GM23338 (cell line): ENCODE measurements at regions not wholly inside any gene's neighbourhood (a gene's known extent, or its start where the extent isn't known, plus 50 kb on each side); places are given as distances from the start of the nearest gene placed in this dataset.
"Not testable (repeated sequence)": the region's sequence is repeated elsewhere in the genome, so short reads cannot be mapped to it uniquely, and the experiment has no call there.

Experiments used
- ATAC-seq: fragments of 200-7000 bp; cut with Tn5 transposase; 3 replicates; pipeline ENCODE4 v1.9.1; 2020
- DNase-seq: peaks from one replicate; pipeline ENCODE4 v3.0.0-alpha.2; 2015; ENCODE audit warnings: low spot score
- H2AFZ ChIP-seq: fragments of 200-600 bp; sonication (generic); 2 replicates; pipeline ENCODE4 v1.8.0; 2016; ENCODE audit warnings: antibody characterized with exemption, mild to moderate bottlenecking, moderate library complexity
- H3F3A ChIP-seq: fragments of 200-600 bp; sonication (generic); replicated peaks from 2 replicates; pipeline ENCODE4 v1.8.0; 2017; ENCODE audit warnings: antibody characterized with exemption, mixed run types, low read depth
- H3K27ac ChIP-seq: fragments of 200-600 bp; sonication (generic); 2 replicates; pipeline ENCODE4 v1.6.1; 2016; ENCODE audit warnings: low read depth
- H3K27me3 ChIP-seq: fragments of 200-600 bp; sonication (generic); 2 replicates; pipeline ENCODE4 v1.8.0; 2016; ENCODE audit warnings: mild to moderate bottlenecking, mixed run types, moderate library complexity; ENCODE audit not compliant: insufficient read depth
- H3K36me3 ChIP-seq: fragments of 200-600 bp; sonication (generic); 2 replicates; pipeline ENCODE4 v1.8.0; 2016; ENCODE audit warnings: mild to moderate bottlenecking; ENCODE audit not compliant: insufficient read depth
- H3K4me1 ChIP-seq: fragments of 200-600 bp; sonication (generic); 2 replicates; pipeline ENCODE4 v1.8.0; 2016; ENCODE audit warnings: mild to moderate bottlenecking, moderate library complexity; ENCODE audit not compliant: insufficient read depth
- H3K4me2 ChIP-seq: fragments of 200-600 bp; sonication (generic); 2 replicates; pipeline ENCODE4 v1.7.1; 2017; ENCODE audit warnings: mixed run types
- H3K4me3 ChIP-seq: fragments of 200-600 bp; sonication (generic); 2 replicates; pipeline ENCODE4 v1.6.1; 2016; ENCODE audit warnings: mixed run types
- H3K79me2 ChIP-seq: fragments of 200-600 bp; sonication (generic); replicated peaks from 2 replicates; pipeline ENCODE4 v1.8.0; 2017; ENCODE audit warnings: mild to moderate bottlenecking; ENCODE audit not compliant: insufficient read depth
- H3K9me2 ChIP-seq: fragments of 200-600 bp; sonication (generic); 2 replicates; pipeline ENCODE4 v1.8.0; 2017; ENCODE audit not compliant: insufficient read depth
- H4K20me1 ChIP-seq: fragments of 200-600 bp; sonication (generic); replicated peaks from 2 replicates; pipeline ENCODE4 v1.8.0; 2017; ENCODE audit warnings: mild to moderate bottlenecking; ENCODE audit not compliant: insufficient read depth
- H3K27ac Mint-ChIP-seq: 2 replicates; pipeline ENCODE4 v1.8.0; 2020; ENCODE audit warnings: inconsistent platforms, mild to moderate bottlenecking, moderate library complexity, mixed read lengths
- H3K27me3 Mint-ChIP-seq: 3 replicates; pipeline ENCODE4 v1.8.0; 2022; ENCODE audit warnings: low read depth, mild to moderate bottlenecking, moderate library complexity, mixed read lengths, inconsistent platforms; ENCODE audit not compliant: insufficient read depth, poor library complexity
- H3K36me3 Mint-ChIP-seq: 3 replicates; pipeline ENCODE4 v1.8.0; 2021; ENCODE audit warnings: low read depth, mild to moderate bottlenecking, inconsistent platforms, moderate library complexity, mixed read lengths
- H3K4me1 Mint-ChIP-seq: 3 replicates; pipeline ENCODE4 v1.8.0; 2020; ENCODE audit warnings: mild to moderate bottlenecking, inconsistent platforms, mixed read lengths
- H3K4me3 Mint-ChIP-seq: 3 replicates; pipeline ENCODE4 v1.8.0; 2021; ENCODE audit warnings: moderate library complexity, mild to moderate bottlenecking, inconsistent platforms, mixed read lengths
- H3K9me3 Mint-ChIP-seq: 3 replicates; pipeline ENCODE4 v1.8.0; 2020; ENCODE audit warnings: moderate library complexity, mild to moderate bottlenecking, inconsistent platforms, mixed read lengths
- CTCF ChIP-seq, 2 experiments: fragments of 200-600 bp in 1 of 2; sonication (generic) in 1 of 2; conservative IDR thresholded peaks; 2 replicates each; pipeline versions ENCODE4 v1.5.1 to v1.6.1; 2016 to 2017; ENCODE audit warnings: antibody characterized with exemption in 2 of 2, low read depth in 2 of 2, mild to moderate bottlenecking in 2 of 2, moderate library complexity in 1 of 2
- EZH2phosphoT487 ChIP-seq: fragments of 200-600 bp; sonication (generic); IDR thresholded peaks from one replicate; pipeline ENCODE4 v1.8.1; 2018; ENCODE audit warnings: antibody characterized with exemption; ENCODE audit not compliant: unreplicated experiment
- JUNB ChIP-seq: IDR thresholded peaks from one replicate; pipeline ENCODE4 v1.6.1; 2016; ENCODE audit warnings: antibody characterized with exemption; ENCODE audit not compliant: unreplicated experiment
- NANOG ChIP-seq: IDR thresholded peaks from 2 replicates; pipeline ENCODE4 v1.6.1; 2016; ENCODE audit warnings: antibody characterized with exemption, borderline replicate concordance
- POLR2AphosphoS5 ChIP-seq: IDR thresholded peaks from 2 replicates; pipeline ENCODE4 v1.6.1; 2016; ENCODE audit warnings: antibody characterized with exemption, low read depth
- REST ChIP-seq: IDR thresholded peaks from one replicate; pipeline ENCODE4 v1.6.1; 2018; ENCODE audit warnings: antibody characterized with exemption; ENCODE audit not compliant: unreplicated experiment
- STAT1 ChIP-seq: IDR thresholded peaks from one replicate; pipeline ENCODE4 v1.6.1; 2016; ENCODE audit warnings: antibody characterized with exemption; ENCODE audit not compliant: unreplicated experiment
- ZNF114 ChIP-seq: fragments of 250-450 bp; sonication (Bioruptor Pico); IDR thresholded peaks from 2 replicates; pipeline ENCODE4 v1.5.0; 2020; ENCODE audit warnings: mild to moderate bottlenecking, moderate library complexity
- ZNF331 ChIP-seq: fragments of 250-450 bp; sonication (Bioruptor Pico); IDR thresholded peaks from 2 replicates; pipeline ENCODE4 v1.5.0; 2020; ENCODE audit warnings: low read depth, mild to moderate bottlenecking, moderate library complexity

DNA sequence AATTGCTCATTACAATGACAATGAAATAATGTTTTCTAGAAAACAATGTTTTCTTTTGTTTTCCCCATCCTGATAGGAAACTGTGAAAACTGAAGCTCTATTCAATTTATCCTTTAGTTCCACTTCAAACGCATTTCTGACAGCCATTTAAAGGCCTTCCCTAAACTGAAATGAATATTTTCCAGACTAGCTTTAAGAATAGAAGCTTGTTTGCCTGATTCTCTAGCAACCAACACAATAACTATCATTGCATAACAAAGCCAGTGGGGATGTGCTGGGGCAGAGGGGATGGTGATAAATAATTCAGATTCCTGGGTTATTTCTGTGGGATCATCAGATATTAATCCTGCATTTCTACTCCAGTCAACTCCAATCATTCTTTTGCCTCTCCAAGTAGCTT is 427.1 kb downstream of the RND3 start (continued):
- TF ChIP-seq POLR2AphosphoS5 (no peak), REST (no peak), ZNF331 (CRISPR knock-in tag) (no peak), ZNF114 (CRISPR knock-in tag) (no peak), NANOG (no peak)

GRCh38 chr2:150059676-150060075 is 427.8 kb downstream of the RND3 start:
- H3K27me3 ChIP-seq, DNase-seq, H3K9me3 Mint-ChIP-seq, H2AFZ ChIP-seq, H3K36me3 ChIP-seq, H3K27me3 Mint-ChIP-seq, H3F3A ChIP-seq, H3K27ac Mint-ChIP-seq, H3K27ac ChIP-seq, H3K4me3 Mint-ChIP-seq, H3K4me3 ChIP-seq, H3K9me2 ChIP-seq, H4K20me1 ChIP-seq, ATAC-seq, H3K79me2 ChIP-seq, H3K36me3 Mint-ChIP-seq: not testable (repeated sequence)
- peaks cover 44% of the 10 kb centered on the region for H3K4me1 Mint-ChIP-seq
- peaks cover 52% of the 10 kb centered on the region for H3K4me1 ChIP-seq
- H3K4me2 ChIP-seq = 0 out of 2 replicates have a peak overlapping the region, but pooled peaks have one; percentile 55

DNA sequence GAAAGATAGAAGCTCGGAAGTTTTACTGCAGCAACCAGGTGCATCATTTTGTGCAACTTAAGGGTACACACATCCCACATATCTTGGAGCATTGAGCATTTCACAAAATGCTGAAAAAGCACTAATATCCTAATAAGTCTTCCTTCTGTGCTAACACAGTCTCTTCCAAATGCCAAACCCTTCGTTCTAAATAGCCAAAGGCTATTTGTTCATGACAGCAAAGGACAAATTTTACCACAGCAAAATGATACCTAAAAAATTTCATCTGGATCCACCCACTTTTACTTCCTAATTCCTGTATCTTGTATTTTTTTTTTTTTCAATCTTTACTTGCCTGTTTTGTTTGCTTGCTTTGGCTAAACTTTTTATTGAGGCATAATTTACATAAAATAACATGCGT is 435.0 kb downstream of the RND3 start:
- Histone ChIP-seq H3K9me2 (peaks cover 4% of the 10 kb centered on the region; the same call in 1 of the 2 replicates), H4K20me1 (no peaks in the 10 kb centered on the region), H3K36me3 (no peaks in the 10 kb centered on the region), H3K4me3 (no peak overlapping the region), H3K27me3 (no peaks in the 10 kb centered on the region), H3K27ac (no peak overlapping the region), H3K4me1 (no peaks in the 10 kb centered on the region), H2AFZ (no peak overlapping the region), H3F3A (no peaks in the 10 kb centered on the region), H3K79me2 (no peaks in the 10 kb centered on the region), H3K4me2 (no peak overlapping the region)
- H3K4me1 Mint-ChIP-seq = peaks cover 5% of the 10 kb centered on the region; the same call in 1 of the 3 replicates
- no peaks in the 10 kb centered on the region; the same call in 2 of the 3 replicates for H3K9me3 Mint-ChIP-seq
- H3K27me3 Mint-ChIP-seq = no peaks in the 10 kb centered on the region
- H3K36me3 Mint-ChIP-seq = no peaks in the 10 kb centered on the region
- TF ChIP-seq REST (no peak), EZH2phosphoT487 (no peak), CTCF (conservative IDR thresholded peaks at IDR 0.05; ENCODE audit: low read depth in 2 of 2) (no peak), STAT1 (no peak), ZNF114 (CRISPR knock-in tag) (no peak), JUNB (no peak)
- no peak overlapping the region for H3K4me3 Mint-ChIP-seq
- no peak overlapping the region for H3K27ac Mint-ChIP-seq
- ATAC-seq (no peak), DNase-seq (no peak)
